KBM-7 (cell line): ENCODE measurements at regions not wholly inside any gene's neighbourhood (a gene's known extent, or its start where the extent isn't known, plus 50 kb on each side); places are given as distances from the start of the nearest gene placed in this dataset.
"Not testable (repeated sequence)": the region's sequence is repeated elsewhere in the genome, so short reads cannot be mapped to it uniquely, and the experiment has no call there.

ENCODE experiments used
- DNase-seq: peaks from one replicate; pipeline ENCODE4 v3.0.0-alpha.2; 2015
- in situ Hi-C: fragments of 300-500 bp; cut with MboI; formaldehyde crosslinking; loops from 2 replicates; pipeline ENCODE4 v1.14.3; 2020; ENCODE audit warnings: low sequenced_read_pairs, low pct_unique_long_range_greater_than_20kb, mixed read lengths

GRCh38 chr5:6246820-6247437, 131.4 kb downstream of the MED10 start:
- in situ Hi-C loops: no loop called here

GRCh38 chr5:6244339-6244714, 134.0 kb downstream of the MED10 start:
- no peak for DNase-seq
- in situ Hi-C loops: no loop called here

More at GRCh38 chr5:6246820-6247437, 131.4 kb downstream of the MED10 start:
- no peak for DNase-seq

GRCh38 chr5:6243706-6244338, 134.5 kb downstream of the MED10 start:
- DNase-seq: no peak
- in situ Hi-C loops: no loop called here

GRCh38 chr5:6241056-6241455, 137.3 kb downstream of the MED10 start:
- in situ Hi-C loops, DNase-seq: not testable (repeated sequence)

GRCh38 chr5:6236858-6237481, 141.4 kb downstream of the MED10 start:
- in situ Hi-C loops: no loop called here
- DNase-seq: no peak

- in situ Hi-C loops: no loop called here
- no peak for DNase-seq
Observed at GRCh38 chr5:6236170-6236793, 142.1 kb downstream of the MED10 start.

GRCh38 chr5:6235726-6236125, 142.6 kb downstream of the MED10 start:
- no peak for DNase-seq
- in situ Hi-C loops: no loop called here

GRCh38 chr5:6228257-6229250, 149.8 kb downstream of the MED10 start:
- in situ Hi-C loops: no loop called here
- DNase-seq: no peak

- no peak for DNase-seq
- in situ Hi-C loops: no loop called here
Observed at GRCh38 chr5:6225121-6225607, 153.2 kb downstream of the MED10 start.

- DNase-seq: no peak
- in situ Hi-C loops: no loop called here
Observed at GRCh38 chr5:6224406-6224805, 153.9 kb downstream of the MED10 start.

GRCh38 chr5:6222899-6223298, 155.4 kb downstream of the MED10 start:
- in situ Hi-C loops: no loop called here
- DNase-seq: no peak

- no peak for DNase-seq
Observed at GRCh38 chr5:6222121-6222520, 156.2 kb downstream of the MED10 start.

GRCh38 chr5:6221141-6221626, 157.2 kb downstream of the MED10 start:
- in situ Hi-C loops: no loop called here
- DNase-seq: no peak

More at GRCh38 chr5:6222121-6222520, 156.2 kb downstream of the MED10 start:
- in situ Hi-C loops: no loop called here

- no peak for DNase-seq
- in situ Hi-C loops: no loop called here
Observed at GRCh38 chr5:6220346-6221088, 157.8 kb downstream of the MED10 start.

- no peak for DNase-seq
- in situ Hi-C loops: no loop called here
Observed at GRCh38 chr5:6218517-6218916, 159.8 kb downstream of the MED10 start.

- no peak for DNase-seq
- in situ Hi-C loops: no loop called here
Observed at GRCh38 chr5:6218116-6218515, 160.2 kb downstream of the MED10 start.

GRCh38 chr5:6216471-6217075, 161.8 kb downstream of the MED10 start:
- in situ Hi-C loops: no loop called here
- no peak for DNase-seq

- in situ Hi-C loops: no loop called here
- no peak for DNase-seq
Observed at GRCh38 chr5:6215891-6216290, 162.5 kb downstream of the MED10 start.
